Hematopoietic multipotent progenitor cell treated with erythropoietin and hydrocortisone succinate and interleukin-3 and kit ligand, for 8 days (in vitro differentiated cells): ENCODE measurements at regions not wholly inside any gene's neighbourhood (a gene's known extent, or its start where the extent isn't known, plus 50 kb on each side); places are given as distances from the start of the nearest gene placed in this dataset.
"Not testable (repeated sequence)": the region's sequence is repeated elsewhere in the genome, so short reads cannot be mapped to it uniquely, and the experiment has no call there.

Source experiments
- DNase-seq: peaks from one replicate; pipeline ENCODE4 v3.0.0-alpha.2; 2015

- not testable (repeated sequence) for DNase-seq
These were observed 167.6 kb downstream of the CXXC4 start for GRCh38 chr4:104326991-104327694.

GRCh38 chr4:104302731-104303130 lies 192.0 kb downstream of the CXXC4 start:
- DNase-seq, result no peak

- DNase-seq, result no peak
These were observed 199.9 kb downstream of the CXXC4 start for GRCh38 chr4:104294811-104295210.

GRCh38 chr4:104286867-104287266 lies 207.8 kb downstream of the CXXC4 start:
- no peak for DNase-seq

DNA sequence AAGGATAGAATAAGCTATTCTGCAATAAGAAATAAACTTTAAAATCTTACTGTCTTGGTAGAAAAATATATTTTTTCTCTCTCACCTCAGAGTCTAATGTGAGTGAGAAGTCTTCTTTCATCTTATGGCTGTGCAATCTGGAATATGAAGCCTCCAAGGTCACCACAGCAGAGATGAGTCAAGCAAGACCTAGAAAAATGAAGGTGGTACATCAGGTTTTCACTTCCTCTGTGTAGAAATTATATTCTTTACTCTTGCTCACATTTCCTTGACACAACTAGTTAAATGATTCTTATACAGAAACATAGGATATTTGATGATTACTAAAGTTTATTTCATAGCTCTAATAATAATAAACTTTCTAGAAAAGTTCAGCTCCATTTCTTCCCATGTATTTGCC lies 211.4 kb downstream of the CXXC4 start:
- DNase-seq, result no peak

DNA sequence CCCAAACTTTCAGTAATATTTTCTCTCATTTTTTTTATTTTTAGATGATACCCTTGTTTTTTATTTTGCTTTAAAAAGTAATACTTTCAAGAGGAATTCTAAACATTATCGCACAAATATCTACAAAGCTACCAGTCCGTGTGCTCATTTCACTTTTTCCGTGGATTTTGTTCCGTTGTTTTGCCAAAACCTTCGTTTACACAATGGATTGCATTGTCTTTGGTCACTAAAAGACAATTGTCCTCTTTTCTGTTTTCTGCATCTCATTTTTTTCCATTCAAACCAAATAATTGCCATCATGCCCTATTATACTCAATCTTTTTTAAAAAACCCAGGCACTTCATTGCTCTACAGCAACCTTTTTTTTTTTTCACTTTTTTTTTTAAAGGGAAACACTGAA lies 214.9 kb downstream of the CXXC4 start:
- no peak for DNase-seq

DNA sequence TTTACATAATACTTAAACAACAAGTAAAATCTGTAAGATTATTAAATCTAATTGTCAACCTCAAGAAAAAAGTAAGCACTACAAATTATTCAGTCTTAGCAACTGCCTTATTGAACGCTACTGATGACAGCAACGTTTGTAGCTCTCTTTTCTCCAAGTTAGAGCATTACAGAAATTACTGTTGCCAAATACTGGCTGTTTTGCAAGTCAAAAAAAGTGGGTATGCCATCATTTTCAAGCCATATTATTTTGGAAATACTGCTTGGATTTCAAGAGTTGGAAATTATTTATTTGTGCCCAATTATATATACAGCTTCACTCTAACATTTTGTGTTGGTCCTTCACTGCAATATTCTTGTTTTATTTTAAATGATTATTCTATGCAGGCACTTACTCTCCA lies 221.7 kb downstream of the CXXC4 start:
- DNase-seq, result no peak

DNA sequence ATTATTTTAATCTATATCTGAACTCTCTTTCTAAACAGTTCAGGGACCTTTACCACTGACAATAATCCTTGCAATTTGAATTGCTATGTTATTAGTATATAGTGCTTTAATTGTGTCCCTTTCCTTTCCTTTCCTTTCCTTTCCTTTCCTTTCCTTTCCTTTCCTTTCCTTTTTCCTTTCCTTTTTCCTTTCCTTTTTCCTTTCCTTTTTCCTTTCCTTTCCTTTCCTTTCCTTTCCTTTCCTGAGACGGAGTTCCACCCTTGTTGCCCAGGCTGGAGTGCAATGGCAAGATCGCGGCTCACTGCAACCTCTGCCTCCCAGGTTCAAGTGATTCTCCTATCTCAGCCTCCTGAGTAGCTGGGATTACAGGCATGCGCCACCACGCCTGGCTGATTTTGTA lies 225.1 kb downstream of the CXXC4 start:
- DNase-seq, result not testable (repeated sequence)

GRCh38 chr4:104263100-104263499 lies 231.6 kb downstream of the CXXC4 start:
- DNase-seq, result no peak

GRCh38 chr4:104262678-104263077 lies 232.0 kb downstream of the CXXC4 start:
- DNase-seq, result no peak

- no peak for DNase-seq
These were observed 246.0 kb downstream of the CXXC4 start for GRCh38 chr4:104248726-104249125.

GRCh38 chr4:104235967-104236366 lies 258.7 kb downstream of the CXXC4 start:
- no peak for DNase-seq

GRCh38 chr4:104217526-104217925 lies 277.2 kb downstream of the CXXC4 start:
- DNase-seq, result no peak

DNA sequence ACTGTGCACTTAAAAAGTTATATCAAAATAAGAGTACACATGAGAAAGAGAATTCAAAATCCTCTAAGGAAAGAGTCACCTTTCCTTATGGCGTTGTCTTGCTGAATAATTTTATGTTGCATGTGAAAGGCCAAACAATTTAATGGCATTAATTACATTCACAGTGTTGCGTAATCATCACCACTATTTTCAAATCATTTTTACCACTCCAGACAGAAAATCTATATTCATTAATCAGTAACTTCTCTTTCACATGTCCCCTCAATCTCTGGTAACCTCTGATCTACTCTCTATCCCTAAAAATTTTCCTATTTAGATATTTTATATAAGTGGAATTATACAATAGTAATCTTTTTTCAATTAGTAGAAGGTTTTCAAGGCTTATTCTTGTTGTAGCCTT lies 283.0 kb downstream of the CXXC4 start:
- DNase-seq, result no peak

DNA sequence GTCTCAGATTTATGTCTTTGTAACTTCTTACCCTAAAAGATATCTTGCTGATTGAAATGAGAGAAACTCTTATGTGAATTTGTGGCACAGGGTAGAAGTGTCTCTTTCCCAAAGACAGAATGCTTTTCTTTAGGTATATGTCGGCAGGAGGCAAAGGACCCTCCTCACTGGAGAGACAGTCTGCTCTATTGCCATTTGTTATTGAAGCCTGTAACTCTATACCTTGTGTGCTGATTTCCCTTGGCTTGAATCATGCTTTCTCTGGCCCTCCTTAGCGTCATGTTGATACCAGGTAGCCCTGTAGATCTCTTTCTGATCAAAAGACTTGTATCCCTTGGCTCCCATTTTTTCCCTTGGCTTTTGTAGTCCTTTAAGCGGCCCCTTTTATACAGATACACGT lies 284.3 kb downstream of the CXXC4 start:
- no peak for DNase-seq

DNA sequence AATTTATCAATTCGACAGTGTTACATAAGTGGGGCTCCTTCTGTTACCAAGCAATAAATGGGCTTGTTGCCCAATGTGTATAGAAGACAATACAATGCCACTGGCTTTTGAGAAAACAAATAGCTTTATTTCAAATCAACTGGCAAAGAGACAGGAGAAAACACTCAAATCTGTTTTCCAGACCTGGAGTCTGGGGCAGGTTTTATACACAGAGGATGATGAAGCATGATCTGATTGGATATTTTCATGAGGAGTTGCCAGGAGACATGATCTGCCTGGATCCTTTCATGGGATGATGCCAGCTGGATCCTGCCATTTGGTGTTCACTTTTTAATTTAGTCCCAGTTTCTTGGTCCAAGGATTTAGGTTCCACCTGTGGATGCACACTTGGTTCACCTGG lies 287.9 kb downstream of the CXXC4 start:
- DNase-seq, result no peak

- no peak for DNase-seq
These were observed 289.6 kb downstream of the CXXC4 start for GRCh38 chr4:104205116-104205515.

DNA sequence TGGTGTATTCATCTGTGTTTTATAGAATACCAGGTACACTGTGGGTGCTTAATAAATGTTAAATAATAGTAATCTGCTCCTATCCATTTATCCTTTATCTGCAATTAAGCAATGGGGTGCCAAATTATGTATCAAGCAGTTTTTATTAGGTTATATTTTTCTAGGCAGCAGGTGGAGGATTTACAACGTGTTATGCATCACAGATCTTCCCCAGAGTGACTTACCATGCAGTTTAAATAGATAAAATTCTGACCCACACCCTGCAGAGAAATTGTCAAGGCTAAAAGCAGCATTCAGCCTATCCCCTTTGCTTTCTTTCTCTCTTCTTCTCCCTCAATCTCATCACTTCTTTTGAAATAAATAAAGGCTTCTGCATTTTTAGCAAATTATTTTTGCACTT lies 306.4 kb downstream of the CXXC4 start:
- DNase-seq, result no peak

DNA sequence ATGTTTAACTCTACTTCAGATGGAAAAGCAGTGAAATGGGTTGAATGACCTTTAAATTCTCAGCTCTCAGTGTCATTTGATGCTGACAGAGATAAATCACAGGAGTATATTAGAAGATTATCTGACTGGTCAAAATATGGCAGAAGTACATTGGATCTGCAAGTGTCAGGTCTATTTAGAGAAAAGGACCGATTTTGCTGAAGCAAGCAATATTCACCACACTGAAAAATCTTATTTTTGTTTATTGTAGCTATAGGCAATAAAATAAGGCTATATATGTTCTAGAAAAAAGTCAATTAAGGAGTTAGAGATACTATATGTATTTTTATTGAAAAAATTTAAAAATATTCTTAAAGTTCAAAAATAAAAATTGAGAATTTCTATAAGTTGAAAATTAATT lies 325.3 kb downstream of the CXXC4 start:
- DNase-seq, result no peak

GRCh38 chr4:104166749-104167148 lies 327.9 kb downstream of the CXXC4 start:
- no peak for DNase-seq

DNA sequence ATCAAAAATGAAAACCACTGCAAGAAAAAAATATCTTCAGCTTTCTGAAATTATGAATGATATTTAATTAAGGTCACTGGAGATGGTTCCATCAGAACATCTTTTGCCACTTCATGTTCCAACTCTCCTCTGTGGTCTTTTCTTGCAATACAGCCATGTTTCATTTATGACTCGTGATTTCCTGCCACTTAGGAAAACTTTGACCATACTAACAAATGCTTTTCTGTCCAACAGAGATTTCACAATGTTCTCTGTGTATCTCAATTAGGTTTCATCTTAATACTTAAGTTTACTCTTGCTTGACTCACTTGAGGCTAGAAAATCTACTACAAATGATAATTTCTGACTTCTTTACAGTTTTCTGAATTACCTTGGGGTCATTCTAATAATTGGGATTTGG lies 330.9 kb downstream of the CXXC4 start:
- no peak for DNase-seq

DNA sequence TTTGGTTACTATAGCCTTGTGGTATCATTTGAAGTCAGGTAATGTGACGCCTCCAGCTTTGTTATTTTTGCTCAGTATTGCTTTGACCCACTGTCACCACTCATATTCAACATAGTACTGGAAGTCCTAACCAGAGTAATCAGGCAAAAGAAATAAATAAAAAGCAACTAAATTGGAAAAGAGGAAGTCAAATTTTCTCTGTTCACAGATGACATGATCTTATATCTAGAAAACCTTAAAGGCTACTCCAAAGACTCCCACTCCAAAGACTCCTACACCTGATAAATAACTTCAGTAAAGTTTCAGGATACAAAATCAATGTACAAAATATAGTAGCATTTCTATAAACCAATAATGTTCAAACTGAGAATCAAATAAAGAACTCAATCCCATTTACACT lies 348.6 kb downstream of the CXXC4 start:
- no peak for DNase-seq

GRCh38 chr4:104138116-104138515 lies 356.6 kb downstream of the CXXC4 start:
- no peak for DNase-seq

DNA sequence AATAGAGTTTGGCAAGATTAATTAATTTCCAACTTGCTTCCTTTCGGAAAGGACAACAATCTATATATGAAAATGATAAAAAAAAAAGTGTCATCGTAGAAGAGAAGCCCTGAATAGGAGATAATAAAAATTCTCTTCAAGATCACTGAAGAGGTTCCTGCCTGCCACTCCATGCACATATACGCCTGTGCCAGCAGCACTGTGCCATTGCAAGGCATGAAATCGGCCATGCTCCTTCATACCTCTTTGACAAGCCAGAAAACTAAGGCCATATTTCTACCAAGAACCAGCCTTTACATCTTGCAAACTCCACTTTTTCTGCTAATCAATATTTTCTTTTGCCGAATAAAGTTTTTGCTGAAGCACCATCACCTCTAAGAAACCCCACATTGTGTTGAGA lies 365.5 kb downstream of the CXXC4 start:
- no peak for DNase-seq

DNA sequence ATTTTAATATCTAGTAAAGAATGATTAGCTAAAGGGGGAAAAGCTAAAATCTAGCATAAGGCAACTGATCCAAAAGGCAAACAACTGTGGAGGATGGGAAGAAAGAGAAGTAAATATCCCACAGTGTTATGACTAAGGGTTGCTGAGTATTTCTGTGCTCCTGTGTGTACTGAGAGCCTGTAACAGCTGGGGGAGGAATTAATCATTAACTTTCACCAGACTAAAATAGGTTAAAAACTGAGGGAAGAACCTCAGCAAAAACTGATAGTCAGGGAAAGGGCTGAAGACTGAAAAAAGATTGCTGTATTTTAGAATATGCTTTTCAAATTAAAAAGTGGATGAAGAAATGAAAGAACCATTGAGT lies 365.9 kb downstream of the CXXC4 start:
- no peak for DNase-seq
